ENCODE measurements at regions not wholly inside any gene's neighbourhood (a gene's known extent, or its start where the extent isn't known, plus 50 kb on each side); places are given as distances from the start of the nearest gene placed in this dataset.

DNA sequence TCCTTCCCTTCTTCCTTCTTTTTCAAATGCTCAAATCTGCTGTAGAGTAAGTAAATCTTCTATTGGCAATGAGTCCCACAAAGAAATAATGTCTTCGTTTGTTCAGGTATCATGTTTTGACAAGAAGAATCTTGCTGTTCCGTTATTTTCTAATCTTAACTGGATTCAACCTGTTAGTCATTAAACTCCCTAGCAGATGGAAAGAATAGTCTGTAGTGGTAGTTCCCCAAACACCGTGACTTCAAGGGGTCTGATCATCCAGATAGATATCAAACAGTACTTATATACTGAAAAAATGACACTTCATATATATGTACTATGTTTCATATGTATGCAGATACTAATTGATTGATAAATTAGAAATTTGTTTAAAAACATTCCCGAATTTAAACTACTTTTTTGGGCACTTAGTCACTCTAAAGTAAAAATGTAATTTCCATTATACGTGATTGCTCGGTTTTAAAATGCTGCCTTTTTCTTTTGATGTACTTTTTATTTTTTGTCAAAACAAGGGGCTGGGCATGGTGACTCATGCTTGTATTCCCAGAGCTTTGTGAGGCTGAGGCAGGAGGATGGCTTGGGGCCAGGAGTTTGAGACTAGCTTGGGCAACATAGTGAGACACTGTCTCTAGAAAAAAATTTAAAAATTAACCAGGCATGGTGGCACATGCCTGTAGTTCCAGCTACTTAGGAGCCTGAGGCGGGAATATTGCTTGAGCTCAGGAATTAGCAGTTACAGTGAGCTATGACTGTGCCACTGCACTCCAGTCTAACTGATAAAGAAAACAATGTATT lies 335.7 kb upstream of the SNX7 start:
- no peak overlapping the region for H3K4me3 ChIP-seq (ENCODE audit: low read depth, low read length)
- TF ChIP-seq, protein P1, sequence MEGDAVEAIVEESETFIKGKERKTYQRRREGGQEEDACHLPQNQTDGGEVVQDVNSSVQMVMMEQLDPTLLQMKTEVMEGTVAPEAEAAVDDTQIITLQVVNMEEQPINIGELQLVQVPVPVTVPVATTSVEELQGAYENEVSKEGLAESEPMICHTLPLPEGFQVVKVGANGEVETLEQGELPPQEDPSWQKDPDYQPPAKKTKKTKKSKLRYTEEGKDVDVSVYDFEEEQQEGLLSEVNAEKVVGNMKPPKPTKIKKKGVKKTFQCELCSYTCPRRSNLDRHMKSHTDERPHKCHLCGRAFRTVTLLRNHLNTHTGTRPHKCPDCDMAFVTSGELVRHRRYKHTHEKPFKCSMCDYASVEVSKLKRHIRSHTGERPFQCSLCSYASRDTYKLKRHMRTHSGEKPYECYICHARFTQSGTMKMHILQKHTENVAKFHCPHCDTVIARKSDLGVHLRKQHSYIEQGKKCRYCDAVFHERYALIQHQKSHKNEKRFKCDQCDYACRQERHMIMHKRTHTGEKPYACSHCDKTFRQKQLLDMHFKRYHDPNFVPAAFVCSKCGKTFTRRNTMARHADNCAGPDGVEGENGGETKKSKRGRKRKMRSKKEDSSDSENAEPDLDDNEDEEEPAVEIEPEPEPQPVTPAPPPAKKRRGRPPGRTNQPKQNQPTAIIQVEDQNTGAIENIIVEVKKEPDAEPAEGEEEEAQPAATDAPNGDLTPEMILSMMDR (conservative IDR thresholded peaks at IDR 0.05; ENCODE audit: low read depth, low read length): no peak
- peak; percentile 87 for DNase-seq (ENCODE audit: low read depth)

- H3K4me3 ChIP-seq (ENCODE audit: low read depth, low read length): no peak overlapping the region
- TF ChIP-seq, protein P1 (conservative IDR thresholded peaks at IDR 0.05; ENCODE audit: low read depth, low read length): no peak
- peak; percentile 64 for DNase-seq (ENCODE audit: low read depth)
Measured at GRCh38 chr1:98323906-98324358, 337.6 kb upstream of the SNX7 start.

- H3K4me3 ChIP-seq (ENCODE audit: low read depth, low read length): no peak overlapping the region
- TF ChIP-seq, protein P1 (conservative IDR thresholded peaks at IDR 0.05; ENCODE audit: low read depth, low read length): no peak
- no peak for DNase-seq (ENCODE audit: low read depth)
Measured at GRCh38 chr1:98323388-98323787, 338.1 kb upstream of the SNX7 start.

DNA sequence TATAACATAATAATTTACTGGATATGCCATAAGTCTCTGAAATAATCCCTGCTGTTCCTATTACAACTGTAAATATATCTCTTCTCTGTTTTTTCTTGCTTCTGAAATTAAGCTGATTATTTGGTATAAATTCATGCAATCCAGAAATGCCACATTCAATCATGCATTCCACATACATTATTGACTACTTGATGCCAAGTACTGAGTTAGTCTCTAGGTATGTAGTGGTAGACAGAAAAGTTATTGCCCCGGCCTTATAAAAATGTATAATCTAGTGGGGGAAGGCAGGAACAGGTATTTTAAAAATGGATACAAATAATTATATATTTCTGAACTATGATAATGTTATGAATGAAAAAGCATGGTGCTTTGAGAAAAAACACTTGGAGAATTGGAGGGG lies 338.6 kb upstream of the SNX7 start:
- no peak for DNase-seq (ENCODE audit: low read depth)

GRCh38 chr1:98322086-98322485 lies 339.4 kb upstream of the SNX7 start:
- TF ChIP-seq, protein P1 (conservative IDR thresholded peaks at IDR 0.05; ENCODE audit: low read depth, low read length): no peak
- no peak overlapping the region for H3K4me3 ChIP-seq (ENCODE audit: low read depth, low read length)
- no peak for DNase-seq (ENCODE audit: low read depth)

More for the DNA sequence above, 338.6 kb upstream of the SNX7 start:
- no peak overlapping the region for H3K4me3 ChIP-seq (ENCODE audit: low read depth, low read length)
- TF ChIP-seq, protein P1 (conservative IDR thresholded peaks at IDR 0.05; ENCODE audit: low read depth, low read length): no peak

DNA sequence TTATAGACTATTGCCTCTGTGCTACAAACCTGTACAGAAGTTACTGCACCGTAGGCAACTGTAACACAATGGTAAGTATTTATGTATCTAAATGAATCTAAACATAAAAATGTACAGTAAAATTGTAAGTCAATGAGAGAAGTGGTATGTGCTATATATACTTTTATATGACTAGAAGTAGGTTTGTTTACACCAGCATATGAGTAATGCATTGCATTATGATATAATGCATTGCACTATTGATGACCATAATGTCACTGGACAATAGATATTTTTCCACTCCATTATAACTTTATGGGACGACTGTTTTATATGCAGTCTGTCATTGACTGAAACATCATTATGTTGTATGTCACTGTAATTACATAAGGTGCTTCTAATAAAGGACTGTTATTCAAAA lies 340.3 kb upstream of the SNX7 start:
- TF ChIP-seq, protein P1 (conservative IDR thresholded peaks at IDR 0.05; ENCODE audit: low read depth, low read length): no peak
- no peak overlapping the region for H3K4me3 ChIP-seq (ENCODE audit: low read depth, low read length)
- no peak for DNase-seq (ENCODE audit: low read depth)

Measured in epithelial cell of proximal tubule (primary cell).